RPMI7951 (cell line): ENCODE measurements at regions not wholly inside any gene's neighbourhood (a gene's known extent, or its start where the extent isn't known, plus 50 kb on each side); places are given as distances from the start of the nearest gene placed in this dataset.
"Not testable (repeated sequence)": the region's sequence is repeated elsewhere in the genome, so short reads cannot be mapped to it uniquely, and the experiment has no call there.

Experiments
- DNase-seq: peaks from one replicate; pipeline ENCODE4 v3.0.0-alpha.2; 2012; ENCODE audit warnings: low read depth

- no peak for DNase-seq
Observed at GRCh38 chr14:97143011-97143410, 345.8 kb downstream of the VRK1 start.

- no peak for DNase-seq
Observed at GRCh38 chr14:97143456-97143855, 346.3 kb downstream of the VRK1 start.

GRCh38 chr14:97148021-97148420, 350.8 kb downstream of the VRK1 start:
- not testable (repeated sequence) for DNase-seq

GRCh38 chr14:97149775-97150174, 352.6 kb downstream of the VRK1 start:
- no peak for DNase-seq

- DNase-seq, result no peak
Observed at GRCh38 chr14:97153527-97153926, 356.3 kb downstream of the VRK1 start.

GRCh38 chr14:97155320-97155719, 358.1 kb downstream of the VRK1 start:
- no peak for DNase-seq

- no peak for DNase-seq
Observed at GRCh38 chr14:97155814-97156213, 358.6 kb downstream of the VRK1 start.

GRCh38 chr14:97156705-97157104, 359.5 kb downstream of the VRK1 start:
- DNase-seq, result no peak

- no peak for DNase-seq
Observed at GRCh38 chr14:97158102-97158501, 360.9 kb downstream of the VRK1 start.

- no peak for DNase-seq
Observed at GRCh38 chr14:97159124-97159523, 361.9 kb downstream of the VRK1 start.

GRCh38 chr14:97162621-97163020, 365.4 kb downstream of the VRK1 start:
- no peak for DNase-seq

GRCh38 chr14:97164021-97164420, 366.8 kb downstream of the VRK1 start:
- DNase-seq, result peak; percentile 59

- DNase-seq, result peak; percentile 67
Observed at GRCh38 chr14:97166497-97166896, 369.3 kb downstream of the VRK1 start.

- DNase-seq, result not testable (repeated sequence)
Observed at GRCh38 chr14:97167577-97167976, 370.4 kb downstream of the VRK1 start.

GRCh38 chr14:97172644-97173043, 375.5 kb downstream of the VRK1 start:
- DNase-seq, result no peak

- DNase-seq, result peak; percentile 62
Observed at GRCh38 chr14:97177016-97177415, 379.8 kb downstream of the VRK1 start.

- DNase-seq, result peak; percentile 53
Observed at GRCh38 chr14:97177635-97178034, 380.5 kb downstream of the VRK1 start.

GRCh38 chr14:97178781-97179180, 381.6 kb downstream of the VRK1 start:
- peak; percentile 83 for DNase-seq

- peak; percentile 74 for DNase-seq
Observed at GRCh38 chr14:97179573-97179972, 382.4 kb downstream of the VRK1 start.

- DNase-seq, result peak; percentile 95
Observed at GRCh38 chr14:97180304-97181200, 383.4 kb downstream of the VRK1 start.

- DNase-seq, result peak; percentile 39
Observed at GRCh38 chr14:97185186-97185585, 388.0 kb downstream of the VRK1 start.

GRCh38 chr14:97187916-97188315, 390.7 kb downstream of the VRK1 start:
- DNase-seq, result no peak

- peak; percentile 43 for DNase-seq
Observed at GRCh38 chr14:97196336-97196735, 399.2 kb downstream of the VRK1 start.

- no peak for DNase-seq
Observed at GRCh38 chr14:97198813-97199212, 401.6 kb downstream of the VRK1 start.
